Mesendoderm (in vitro differentiated cells): ENCODE measurements at regions not wholly inside any gene's neighbourhood (a gene's known extent, or its start where the extent isn't known, plus 50 kb on each side); places are given as distances from the start of the nearest gene placed in this dataset.
A peak's percentile ranks its signal among the peaks of the same experiment; 100 is the strongest.
"Not testable (repeated sequence)": the region's sequence is repeated elsewhere in the genome, so short reads cannot be mapped to it uniquely, and the experiment has no call there.

Source experiments
- DNase-seq: peaks from one replicate; pipeline ENCODE4 v3.0.0; 2013
- H2AK5ac ChIP-seq: 2 replicates; pipeline ENCODE4 v1.6.1; 2013; ENCODE audit warnings: low read length, inconsistent platforms
- H2BK120ac ChIP-seq: 2 replicates; pipeline ENCODE4 v1.6.1; 2013; ENCODE audit warnings: low read depth, mild to moderate bottlenecking, low read length, moderate library complexity, mixed read lengths
- H2BK15ac ChIP-seq: replicated peaks from 2 replicates; pipeline ENCODE4 v1.6.1; 2013; ENCODE audit warnings: low read depth, mild to moderate bottlenecking, moderate library complexity
- H2BK5ac ChIP-seq: 2 replicates; pipeline ENCODE4 v1.6.1; 2013; ENCODE audit warnings: low read length, inconsistent platforms
- H3K18ac ChIP-seq: 2 replicates; pipeline ENCODE4 v1.6.1; 2013; ENCODE audit warnings: mild to moderate bottlenecking, low read length, mixed read lengths
- H3K23ac ChIP-seq: one replicate; pipeline ENCODE4 v1.6.1; 2013; ENCODE audit warnings: low read length
- H3K27ac ChIP-seq: 2 replicates; pipeline ENCODE4 v1.5.1; 2013; ENCODE audit warnings: low read depth, mild to moderate bottlenecking, inconsistent platforms, low read length, moderate library complexity
- H3K27me3 ChIP-seq: 2 replicates; pipeline ENCODE4 v1.6.1; 2013; ENCODE audit warnings: low read length, control low read depth, mild to moderate bottlenecking, inconsistent platforms; ENCODE audit not compliant: insufficient read depth, poor library complexity
- H3K36me3 ChIP-seq: 2 replicates; pipeline ENCODE4 v1.6.1; 2013; ENCODE audit warnings: low read length, inconsistent platforms; ENCODE audit not compliant: control insufficient read depth, insufficient read depth
- H3K4ac ChIP-seq: one replicate; pipeline ENCODE4 v1.6.1; 2013; ENCODE audit warnings: low read depth, mild to moderate bottlenecking, low read length, moderate library complexity
- H3K4me1 ChIP-seq: 2 replicates; pipeline ENCODE4 v1.6.1; 2013; ENCODE audit warnings: low read depth, low read length, inconsistent platforms; ENCODE audit not compliant: control insufficient read depth
- H3K4me2 ChIP-seq: 2 replicates; pipeline ENCODE4 v1.6.1; 2013; ENCODE audit warnings: low read length
- H3K4me3 ChIP-seq: 2 replicates; pipeline ENCODE4 v1.5.1; 2013; ENCODE audit warnings: mild to moderate bottlenecking, low read length
- H3K56ac ChIP-seq: one replicate; pipeline ENCODE4 v1.6.1; 2013; ENCODE audit warnings: low read length
- H3K79me1 ChIP-seq: 2 replicates; pipeline ENCODE4 v1.6.1; 2013; ENCODE audit warnings: low read length, inconsistent platforms
- H3K79me2 ChIP-seq: 2 replicates; pipeline ENCODE4 v1.6.1; 2013; ENCODE audit warnings: mild to moderate bottlenecking, low read length; ENCODE audit not compliant: control insufficient read depth, insufficient read depth
- H3K9ac ChIP-seq: 2 replicates; pipeline ENCODE4 v1.6.1; 2013; ENCODE audit warnings: low read length, inconsistent platforms
- H4K5ac ChIP-seq: one replicate; pipeline ENCODE4 v1.6.1; 2013; ENCODE audit warnings: low read length
- H4K8ac ChIP-seq: one replicate; pipeline ENCODE4 v1.6.1; 2013; ENCODE audit warnings: low read depth, mild to moderate bottlenecking, control low read depth, low read length, moderate library complexity
- WGBS: extraction: QIAGEN DNeasy Blood & Tissue Kit; methylation state at CpG from one replicate; pipeline ENCODE4 v1.1.7; 2013; ENCODE audit warnings: low lambda C conversion rate, missing lambda C conversion rate; ENCODE audit not compliant: insufficient coverage; ENCODE audit errors: extremely low coverage; 5-methylcytosine and 5-hydroxymethylcytosine counted together

- H3K9ac ChIP-seq, H2BK5ac ChIP-seq, H3K27me3 ChIP-seq, H3K27ac ChIP-seq, H4K8ac ChIP-seq, H3K4me2 ChIP-seq, H3K36me3 ChIP-seq, H3K18ac ChIP-seq, H4K5ac ChIP-seq, H3K23ac ChIP-seq, H3K79me2 ChIP-seq, H3K4ac ChIP-seq, H3K79me1 ChIP-seq, H2AK5ac ChIP-seq, H3K4me1 ChIP-seq, H2BK120ac ChIP-seq, H2BK15ac ChIP-seq, H3K4me3 ChIP-seq, H3K56ac ChIP-seq: not testable (repeated sequence)
- WGBS: no CpG with 5 or more reads among the region's 3 CpGs
- DNase-seq: peak; percentile 7
Observed at GRCh38 chr6:68494880-68495279, 140.2 kb upstream of the ADGRB3 start.

GRCh38 chr6:68476611-68477010, 158.5 kb upstream of the ADGRB3 start:
- H2AK5ac ChIP-seq: no peak overlapping the region

GRCh38 chr6:68473433-68474210, 161.5 kb upstream of the ADGRB3 start:
- H2BK120ac ChIP-seq: no peak overlapping the region
- DNase-seq: no peak
- WGBS: no CpG with 5 or more reads among the region's 5 CpGs
- H4K5ac ChIP-seq: no peak overlapping the region
- no peak overlapping the region for H3K9ac ChIP-seq
- H3K4me3 ChIP-seq: no peak overlapping the region
- no peak overlapping the region for H3K23ac ChIP-seq
- no peaks in the 10 kb centered on the region for H3K79me1 ChIP-seq
- no peaks in the 10 kb centered on the region for H3K4me1 ChIP-seq
- H3K27ac ChIP-seq: no peak overlapping the region
- H3K27me3 ChIP-seq: no peaks in the 10 kb centered on the region
- no peak overlapping the region for H3K56ac ChIP-seq
- H2BK5ac ChIP-seq: no peak overlapping the region
- H3K4ac ChIP-seq: no peak overlapping the region
- H3K4me2 ChIP-seq: no peak overlapping the region
- H4K8ac ChIP-seq: no peak overlapping the region
- no peak overlapping the region for H2AK5ac ChIP-seq
- H3K18ac ChIP-seq: no peak overlapping the region
- H3K79me2 ChIP-seq: no peaks in the 10 kb centered on the region
- H3K36me3 ChIP-seq: no peaks in the 10 kb centered on the region
- no peak overlapping the region for H2BK15ac ChIP-seq

More at GRCh38 chr6:68476611-68477010, 158.5 kb upstream of the ADGRB3 start:
- H3K4me1 ChIP-seq: no peaks in the 10 kb centered on the region
- no peak overlapping the region for H4K5ac ChIP-seq
- no peak overlapping the region for H3K4ac ChIP-seq
- no peak overlapping the region for H2BK15ac ChIP-seq
- no peak overlapping the region for H2BK120ac ChIP-seq
- no peaks in the 10 kb centered on the region for H3K27me3 ChIP-seq
- no peak overlapping the region for H3K9ac ChIP-seq
- no peak overlapping the region for H3K23ac ChIP-seq
- no peaks in the 10 kb centered on the region for H3K36me3 ChIP-seq
- DNase-seq: no peak
- no peaks in the 10 kb centered on the region for H3K79me2 ChIP-seq
- H3K79me1 ChIP-seq: no peaks in the 10 kb centered on the region
- WGBS: no CpG with 5 or more reads among the region's 2 CpGs
- H2BK5ac ChIP-seq: no peak overlapping the region
- no peak overlapping the region for H3K18ac ChIP-seq
- H4K8ac ChIP-seq: no peak overlapping the region
- H3K4me2 ChIP-seq: no peak overlapping the region
- H3K4me3 ChIP-seq: no peak overlapping the region
- H3K27ac ChIP-seq: no peak overlapping the region
- H3K56ac ChIP-seq: no peak overlapping the region

- Histone ChIP-seq H3K4ac (no peak overlapping the region), H2BK15ac (no peak overlapping the region), H3K9ac (no peak overlapping the region), H3K27ac (no peak overlapping the region), H3K56ac (no peak overlapping the region), H3K36me3 (no peaks in the 10 kb centered on the region), H2AK5ac (no peak overlapping the region), H3K4me1 (no peaks in the 10 kb centered on the region), H3K18ac (no peak overlapping the region), H3K79me1 (no peaks in the 10 kb centered on the region), H3K4me2 (no peak overlapping the region), H4K5ac (no peak overlapping the region), H3K79me2 (no peaks in the 10 kb centered on the region), H3K4me3 (no peak overlapping the region), H3K23ac (no peak overlapping the region), H2BK120ac (no peak overlapping the region), H4K8ac (no peak overlapping the region), H2BK5ac (no peak overlapping the region), H3K27me3 (no peaks in the 10 kb centered on the region)
- WGBS: no CpG with 5 or more reads among the region's 4 CpGs
- peak; percentile 42 for DNase-seq
Observed at GRCh38 chr6:68468244-68468884, 166.7 kb upstream of the ADGRB3 start.

GRCh38 chr6:68458447-68458846, 176.6 kb upstream of the ADGRB3 start:
- Histone ChIP-seq H4K5ac (no peak overlapping the region), H3K4me2 (no peak overlapping the region), H3K27ac (no peak overlapping the region), H3K9ac (no peak overlapping the region), H3K23ac (no peak overlapping the region), H3K4me3 (no peak overlapping the region), H3K27me3 (no peaks in the 10 kb centered on the region), H3K4me1 (no peaks in the 10 kb centered on the region), H2BK5ac (no peak overlapping the region), H3K56ac (no peak overlapping the region), H4K8ac (no peak overlapping the region), H2AK5ac (no peak overlapping the region), H3K4ac (no peak overlapping the region), H2BK120ac (no peak overlapping the region), H3K36me3 (no peaks in the 10 kb centered on the region), H3K18ac (no peak overlapping the region), H3K79me1 (no peaks in the 10 kb centered on the region), H3K79me2 (no peaks in the 10 kb centered on the region), H2BK15ac (no peak overlapping the region)
- DNase-seq: no peak
- no CpG with 5 or more reads among the region's 3 CpGs for WGBS
